Ramos (cell line): ENCODE measurements at regions not wholly inside any gene's neighbourhood (a gene's known extent, or its start where the extent isn't known, plus 50 kb on each side); places are given as distances from the start of the nearest gene placed in this dataset.

Experiments
- in situ Hi-C: fragments of 300-500 bp; cut with MboI; formaldehyde crosslinking; loops from one replicate; pipeline ENCODE4 v1.14.3; 2022; ENCODE audit warnings: low sequenced_read_pairs; ENCODE audit not compliant: unreplicated experiment

DNA sequence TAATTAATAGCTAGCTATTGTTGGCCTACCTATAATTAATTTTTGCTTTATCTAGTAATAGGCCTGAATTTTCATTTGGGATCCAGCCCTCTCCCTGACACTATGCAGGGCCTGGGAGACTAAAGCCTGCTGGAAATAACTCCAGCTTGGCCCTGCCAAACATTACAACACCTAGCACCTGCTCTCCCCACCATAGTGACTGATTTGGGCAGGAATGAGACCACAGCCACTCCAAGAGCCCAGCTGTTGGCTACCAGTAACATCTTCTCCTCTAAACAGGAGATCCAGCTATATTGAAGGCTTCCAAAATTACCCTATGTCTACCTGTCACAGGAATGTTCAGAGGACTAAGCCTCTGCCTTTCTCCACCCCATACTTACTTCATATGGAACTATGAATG lies 225.1 kb downstream of the IDS start:
- in situ Hi-C loops: loop anchor here (10.0 kb wide), 1 partner anchor 1235 kb away; no protein-coding TSS in a partner anchor

DNA sequence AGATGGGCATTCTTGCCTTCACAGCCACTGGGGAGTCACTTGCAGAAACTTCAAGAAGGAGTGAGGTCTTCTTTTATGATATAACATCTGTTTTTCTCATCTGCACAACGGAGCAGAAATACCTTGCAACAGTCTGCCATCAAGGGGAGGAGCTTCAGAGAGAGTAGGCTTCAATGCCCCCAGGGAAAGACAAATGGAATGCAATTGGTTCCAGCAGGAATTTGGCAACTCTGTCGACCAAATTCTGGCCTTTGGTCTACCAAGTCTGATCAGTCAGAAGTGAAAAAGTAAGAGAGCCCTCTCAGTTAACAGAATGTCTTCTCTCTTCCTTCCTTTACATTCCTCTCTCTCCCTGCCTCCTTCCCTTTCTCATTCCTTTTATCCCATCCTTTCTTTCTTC lies 229.3 kb downstream of the IDS start:
- in situ Hi-C loops: no loop called here

DNA sequence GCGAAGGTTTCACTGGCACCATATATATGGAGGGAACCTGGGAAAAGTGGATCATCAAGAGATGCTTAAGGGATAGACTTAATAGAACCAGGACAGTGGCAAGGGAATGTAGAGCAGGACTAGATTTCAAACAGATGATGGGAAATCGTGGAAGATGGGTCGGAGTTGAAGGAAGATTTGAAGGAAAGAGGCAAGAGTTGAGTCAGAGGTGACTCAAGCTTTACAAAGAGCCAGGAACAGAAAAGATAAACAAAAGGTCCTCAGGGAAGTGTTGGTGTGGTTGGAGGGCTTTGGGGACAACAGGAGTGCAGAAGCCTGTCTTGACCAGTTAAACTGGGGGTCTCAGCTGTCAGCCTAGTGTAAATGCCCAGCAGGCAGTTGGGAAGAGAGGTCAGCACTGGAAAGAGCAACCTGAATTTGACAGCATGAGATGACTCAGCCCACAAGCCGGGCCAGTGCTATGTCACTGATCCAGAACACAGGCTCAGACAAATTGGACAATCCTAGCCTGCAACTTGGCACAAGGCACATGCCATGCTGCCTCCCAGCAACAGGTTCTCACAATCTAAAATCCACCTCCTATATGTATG lies 230.5 kb downstream of the IDS start:
- in situ Hi-C loops: no loop called here

DNA sequence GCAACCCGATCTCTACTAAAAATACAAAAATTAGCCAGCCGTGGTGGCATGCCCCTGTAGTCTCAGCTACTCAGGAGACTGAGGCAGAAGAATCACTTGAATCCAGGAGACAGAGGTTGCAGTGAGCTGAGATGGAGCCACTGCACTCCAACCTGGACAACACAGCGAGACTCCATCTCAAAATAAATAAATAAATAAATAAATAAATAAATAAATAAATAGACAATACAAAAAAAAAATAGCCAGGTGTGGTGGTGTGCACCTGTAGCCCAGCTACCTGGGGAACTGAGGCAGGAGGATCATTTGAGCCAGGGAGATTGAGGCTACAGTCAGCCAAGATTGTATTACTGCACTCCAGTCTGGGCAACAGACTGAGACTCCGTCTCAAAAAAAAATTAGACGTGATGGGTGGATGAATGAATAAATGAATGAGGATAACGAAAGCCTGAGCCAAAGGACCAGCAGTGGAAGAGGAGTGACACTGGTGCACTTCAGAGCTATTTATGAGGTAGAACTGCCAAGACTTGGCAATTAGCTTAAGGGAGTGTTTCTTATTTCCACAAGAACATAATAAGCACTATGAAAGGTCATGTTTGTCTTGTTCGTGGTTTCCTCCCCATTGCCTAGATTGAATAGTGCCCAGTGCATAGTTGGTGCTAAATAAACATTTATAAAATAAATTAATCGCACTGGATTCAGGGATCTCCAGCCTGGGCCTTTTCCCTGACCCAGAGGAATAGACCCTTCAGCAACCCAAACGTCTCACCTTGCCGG lies 232.2 kb downstream of the IDS start:
- in situ Hi-C loops: no loop called here

DNA sequence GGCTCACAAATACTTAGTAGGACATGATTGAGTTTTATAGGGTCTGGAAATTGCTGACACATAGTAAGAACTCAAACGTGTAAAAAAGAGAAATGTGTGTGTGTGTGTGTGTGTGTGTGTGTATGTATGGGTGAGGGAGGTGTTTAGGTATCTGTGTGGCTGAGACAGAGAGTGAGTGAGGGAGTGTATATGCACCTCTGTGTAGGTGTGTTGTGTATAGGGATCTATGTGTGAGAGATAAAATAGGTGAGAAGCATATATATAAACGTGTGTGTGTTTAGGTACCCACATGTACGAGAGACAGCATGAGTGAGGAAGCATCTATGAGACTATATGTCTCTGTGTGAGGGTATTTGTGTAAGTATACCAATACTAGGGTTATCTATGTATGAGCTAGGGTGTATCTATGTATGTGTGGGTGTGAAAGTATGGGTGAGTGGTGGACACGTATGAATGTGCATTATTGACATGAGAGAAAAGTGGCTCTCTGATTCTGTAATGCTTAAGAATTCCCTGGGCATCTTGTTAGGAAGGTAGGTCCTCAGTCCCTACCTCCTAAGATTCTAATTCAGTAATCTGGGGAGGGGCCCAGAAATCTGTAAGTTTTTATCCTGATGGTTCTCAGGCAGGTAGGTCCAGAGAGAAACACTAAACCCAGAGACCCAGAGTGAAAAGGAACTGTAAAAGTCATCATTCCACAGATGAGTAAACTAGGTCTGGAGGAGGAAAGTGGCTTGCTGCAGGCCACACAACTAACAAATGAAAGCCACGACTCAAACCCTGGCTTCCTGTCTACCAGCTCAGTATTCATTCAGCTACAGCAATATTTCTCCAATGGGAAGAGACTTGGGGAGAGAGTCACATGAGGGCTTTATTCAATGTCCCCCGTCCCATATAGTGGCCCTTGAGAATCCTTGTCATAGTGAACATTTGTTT lies 237.0 kb downstream of the IDS start:
- in situ Hi-C loops: no loop called here

DNA sequence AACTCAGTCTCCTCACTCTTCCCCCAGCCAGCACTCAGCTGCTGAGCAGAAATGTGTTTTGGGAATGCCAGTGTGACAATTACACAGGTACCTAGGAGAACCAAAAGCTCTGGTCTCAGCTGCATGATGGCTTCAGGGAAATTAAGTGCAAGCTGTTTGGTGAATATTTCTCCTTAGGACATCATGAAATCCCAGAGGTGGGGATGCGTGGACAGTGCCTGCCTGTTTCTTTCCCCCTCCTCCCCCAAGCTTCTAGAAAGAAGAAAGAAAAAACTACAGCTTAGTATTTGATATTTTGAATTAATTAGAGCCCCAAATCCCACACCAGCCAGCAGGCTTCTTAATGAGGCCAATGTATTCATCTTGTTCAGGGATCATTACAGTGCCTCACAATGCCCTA lies 243.0 kb downstream of the IDS start:
- in situ Hi-C loops: no loop called here

DNA sequence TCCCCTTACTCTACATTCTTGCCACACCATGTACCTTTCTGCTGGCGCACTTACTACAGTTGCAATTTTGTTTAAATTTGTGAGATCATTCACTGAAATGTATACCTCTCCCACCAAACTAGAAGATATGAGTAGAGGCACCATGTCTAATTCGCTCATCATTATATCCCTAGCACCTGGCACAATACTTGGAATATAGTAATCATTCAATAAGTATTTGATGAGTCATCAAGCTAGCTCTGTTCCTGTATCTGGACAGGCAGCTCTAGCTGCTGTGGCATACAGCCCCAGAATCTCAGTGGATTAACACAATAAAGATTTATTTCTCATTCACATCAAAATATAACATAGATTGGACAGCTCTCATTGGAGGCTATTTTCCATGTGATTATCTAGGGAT lies 245.9 kb downstream of the IDS start:
- in situ Hi-C loops: no loop called here

DNA sequence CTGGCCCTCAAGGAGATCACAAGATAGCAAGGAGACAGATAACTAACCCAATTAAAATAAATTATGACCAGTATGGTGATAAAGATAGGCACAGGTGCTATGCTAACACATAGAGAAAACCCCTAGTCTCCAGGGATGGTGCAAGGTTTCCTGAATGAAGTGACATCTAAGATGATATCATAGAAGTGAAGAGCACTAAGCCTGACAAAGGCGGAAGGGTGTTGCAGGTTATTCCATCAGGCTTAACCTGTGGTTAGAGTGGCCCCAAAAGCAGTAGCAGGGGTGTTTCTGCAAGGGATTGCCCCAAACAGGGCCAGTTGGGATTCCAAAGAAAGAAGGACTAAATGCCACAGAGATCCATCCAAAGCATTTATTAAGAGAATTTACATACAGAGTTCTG lies 249.2 kb downstream of the IDS start:
- in situ Hi-C loops: no loop called here

DNA sequence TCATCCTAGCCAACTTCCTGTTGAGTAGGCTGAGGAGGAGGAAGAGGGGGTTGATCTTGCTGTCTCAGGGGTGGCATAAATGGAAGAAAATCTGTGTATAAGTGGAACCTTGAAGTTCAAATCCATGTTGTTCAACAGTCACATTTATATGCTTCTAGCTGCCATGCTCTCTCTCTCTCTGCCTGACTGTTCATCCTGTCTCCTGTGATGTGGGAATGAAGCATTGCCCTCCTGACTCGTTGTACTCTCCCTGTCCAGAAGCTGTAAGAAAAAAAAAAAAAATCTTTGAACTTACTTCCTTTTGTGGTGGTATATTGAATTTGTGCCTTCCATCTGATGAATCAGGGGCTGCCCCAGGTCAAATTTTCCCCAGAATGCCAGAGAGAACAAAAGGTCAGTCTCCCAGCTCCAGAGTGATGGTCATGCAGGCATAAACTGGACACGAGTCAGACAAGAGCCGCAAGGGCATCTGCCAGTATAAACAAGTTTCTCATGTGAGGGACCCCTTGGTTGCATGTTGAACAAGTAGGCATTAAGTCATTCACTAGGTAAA lies 257.0 kb downstream of the IDS start:
- in situ Hi-C loops: no loop called here

DNA sequence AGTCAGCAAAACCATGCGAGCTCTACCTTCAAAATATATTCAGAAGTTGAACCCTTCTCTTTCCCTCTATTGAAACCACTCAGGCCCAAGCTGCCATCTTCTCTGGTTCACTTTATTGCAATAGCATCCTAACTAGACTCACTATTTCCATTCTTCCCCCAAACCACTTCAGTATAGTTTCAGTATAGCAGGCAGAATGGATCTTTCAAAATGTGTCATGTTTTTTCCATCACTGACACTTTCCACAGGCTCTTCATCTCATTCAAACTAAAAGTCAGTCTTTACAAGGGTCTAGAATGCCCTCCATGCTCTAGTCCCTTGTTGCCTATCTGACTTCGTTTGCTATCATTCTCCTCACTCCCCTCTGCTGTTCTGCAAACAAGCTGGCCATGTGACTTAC lies 274.4 kb downstream of the IDS start:
- in situ Hi-C loops: no loop called here

DNA sequence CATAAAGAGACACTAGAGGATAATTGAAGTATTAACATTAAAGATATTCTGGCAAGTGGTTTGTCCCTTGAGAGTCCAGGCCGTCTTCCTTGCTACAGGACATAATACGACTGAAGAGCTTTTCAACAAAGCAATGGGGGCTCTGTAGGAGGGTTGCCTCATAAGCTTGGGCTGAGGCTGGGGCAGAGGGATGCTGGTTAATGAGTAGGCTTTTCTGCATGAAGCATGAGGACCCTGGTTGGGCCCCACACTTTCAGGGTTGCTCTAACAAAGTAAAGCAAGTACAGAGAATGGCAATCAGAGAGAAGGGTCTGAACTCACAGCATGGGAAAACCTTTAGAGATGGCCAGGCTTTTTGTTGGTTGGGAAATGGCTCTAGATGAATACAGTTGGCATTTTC lies 281.3 kb downstream of the IDS start:
- in situ Hi-C loops: no loop called here

DNA sequence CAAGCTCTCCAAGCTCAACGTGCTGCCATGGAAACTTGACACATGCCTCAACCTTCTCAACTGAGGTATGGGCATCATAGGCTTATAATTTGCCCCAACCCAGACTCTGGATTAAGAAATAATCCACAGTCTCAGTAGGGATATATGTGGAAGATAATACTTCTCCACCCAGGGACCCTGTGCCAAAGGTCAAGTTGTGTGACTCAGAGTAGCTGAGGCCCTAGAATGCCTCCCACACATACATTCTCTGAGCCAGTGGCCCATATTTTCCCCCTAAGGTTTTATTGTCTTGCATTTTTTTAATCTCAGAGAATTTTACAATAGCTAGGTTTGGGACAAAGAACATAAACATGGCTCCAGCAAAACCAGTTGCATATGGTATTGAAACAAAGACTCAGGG lies 283.1 kb downstream of the IDS start:
- in situ Hi-C loops: no loop called here

DNA sequence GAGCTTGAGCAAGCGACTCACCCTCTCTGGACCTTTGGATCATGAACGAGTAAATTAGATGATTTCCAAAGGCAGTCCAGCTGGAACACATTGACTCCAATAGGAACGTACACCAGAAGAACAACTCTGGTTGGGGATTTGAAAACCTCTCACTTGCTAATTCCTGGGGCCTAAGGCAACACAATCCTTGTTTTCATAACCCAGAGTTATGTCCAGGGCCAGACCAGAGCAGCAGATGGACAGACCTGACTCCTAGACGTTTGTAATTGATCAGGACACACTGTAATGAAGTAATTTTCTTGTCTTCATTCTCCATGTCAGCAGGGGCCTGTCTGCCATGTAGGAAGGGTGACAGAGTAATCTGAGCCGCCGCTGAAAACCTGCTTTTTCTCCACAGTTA lies 283.9 kb downstream of the IDS start:
- in situ Hi-C loops: no loop called here

DNA sequence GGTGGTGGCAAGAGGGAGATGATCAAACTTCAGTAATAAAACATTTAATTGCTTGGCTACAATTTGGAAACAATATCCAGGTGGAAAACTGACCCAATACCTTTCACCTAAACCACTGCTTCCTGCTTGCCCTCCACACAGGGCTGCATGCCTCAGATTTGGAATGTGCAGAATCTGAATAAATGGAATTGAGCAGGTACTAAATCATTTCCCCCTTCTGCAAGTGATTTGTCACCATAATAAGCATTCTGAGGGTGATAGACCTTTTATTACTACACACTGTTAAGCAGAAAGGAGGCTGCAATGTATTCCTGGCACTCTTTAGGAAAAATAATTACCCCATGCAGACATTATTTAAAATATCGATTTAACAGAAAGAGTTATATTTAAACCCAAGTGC lies 291.8 kb downstream of the IDS start:
- in situ Hi-C loops: no loop called here

DNA sequence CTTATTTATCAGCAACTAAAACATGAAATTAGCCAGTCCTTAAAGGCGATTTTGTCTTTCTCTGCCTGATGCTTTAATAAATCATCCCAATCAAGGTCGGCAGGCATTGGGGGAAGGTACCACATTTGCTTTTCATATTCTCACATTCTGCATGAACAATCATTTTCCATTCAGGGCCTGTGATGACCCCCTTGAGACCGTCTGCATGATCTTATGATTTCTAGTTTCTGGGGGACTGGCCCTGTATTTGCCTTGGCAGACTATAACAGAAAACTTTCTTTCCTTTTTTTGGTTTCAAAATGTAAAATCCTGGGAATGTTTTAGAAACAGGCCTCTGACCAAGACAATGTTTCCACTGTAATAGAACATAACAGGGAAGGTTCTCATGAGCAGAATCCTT lies 296.8 kb downstream of the IDS start:
- in situ Hi-C loops: no loop called here

DNA sequence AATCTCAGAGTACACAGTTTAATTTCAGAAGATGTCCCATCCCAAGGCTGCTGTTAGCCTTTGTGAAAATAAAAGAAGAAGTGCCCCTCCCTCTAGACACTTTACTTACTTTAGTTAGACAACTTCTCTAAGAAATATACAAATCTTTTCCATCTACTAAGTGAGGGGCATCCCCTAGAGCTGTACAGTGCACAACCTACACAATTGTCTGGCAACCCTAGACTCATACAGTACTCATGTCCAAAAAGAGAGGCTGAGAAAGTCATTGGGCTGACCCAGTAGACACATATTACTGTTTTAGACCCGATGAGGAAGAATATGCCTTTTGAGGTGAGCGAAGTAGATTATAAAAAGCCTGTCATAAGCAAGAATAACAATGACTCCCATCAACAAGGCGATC lies 297.6 kb downstream of the IDS start:
- in situ Hi-C loops: no loop called here

DNA sequence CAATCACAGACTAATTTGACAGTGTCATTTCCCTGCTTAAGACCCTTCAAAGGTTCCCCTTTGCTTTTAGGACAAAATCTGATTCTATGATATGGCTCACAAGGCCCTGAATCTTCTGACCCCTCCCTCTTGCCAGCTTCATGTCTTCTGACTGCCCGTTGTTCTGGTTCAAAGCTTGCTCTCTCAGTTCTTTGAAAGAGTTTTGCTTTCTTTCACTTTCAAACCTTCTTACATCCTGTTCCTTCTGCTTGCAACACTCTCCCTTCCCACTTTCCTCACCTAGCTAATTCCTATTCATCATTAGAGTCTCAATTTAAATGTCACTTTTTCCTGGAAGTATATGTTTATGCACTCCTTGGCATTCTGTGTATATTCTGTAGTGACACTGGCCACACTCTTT lies 299.2 kb downstream of the IDS start:
- in situ Hi-C loops: no loop called here

DNA sequence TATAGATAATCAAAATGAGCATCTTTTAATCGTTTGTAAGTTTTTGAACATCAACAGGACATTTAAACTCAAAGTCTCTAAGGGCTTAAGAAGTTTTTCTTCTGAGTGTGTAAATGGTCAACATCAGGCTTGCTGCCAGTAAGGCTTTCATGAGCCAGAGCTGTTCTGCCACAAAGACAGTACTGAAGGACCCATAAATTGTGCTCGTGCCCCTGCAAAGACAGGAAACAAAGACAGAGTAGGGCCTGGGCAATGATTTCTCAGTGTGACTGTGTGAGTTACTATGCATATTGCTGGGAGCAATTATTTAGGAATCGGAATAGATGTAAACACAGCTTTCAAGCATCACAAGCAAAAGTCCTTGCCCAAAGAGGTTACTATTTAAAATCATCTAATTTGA lies 300.0 kb downstream of the IDS start:
- in situ Hi-C loops: no loop called here

DNA sequence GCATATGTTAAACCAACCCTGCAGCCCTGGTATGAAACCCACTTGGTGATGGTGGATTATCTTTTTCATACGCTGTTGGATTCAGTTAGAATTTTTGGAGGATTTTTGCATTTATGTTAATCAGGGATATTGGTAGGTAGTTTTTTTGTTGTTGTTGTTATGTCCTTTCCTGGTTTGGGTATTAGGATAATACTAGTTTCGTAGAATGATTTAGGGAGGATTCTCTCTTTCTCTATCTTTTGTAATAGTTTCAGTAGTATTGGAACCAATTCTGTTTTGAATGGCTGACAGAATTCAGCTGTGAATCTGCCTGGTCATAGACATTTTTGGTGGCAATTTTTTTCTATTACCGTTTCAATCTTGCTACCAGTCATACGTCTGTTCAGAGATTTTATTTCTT lies 305.4 kb downstream of the IDS start:
- in situ Hi-C loops: no loop called here

DNA sequence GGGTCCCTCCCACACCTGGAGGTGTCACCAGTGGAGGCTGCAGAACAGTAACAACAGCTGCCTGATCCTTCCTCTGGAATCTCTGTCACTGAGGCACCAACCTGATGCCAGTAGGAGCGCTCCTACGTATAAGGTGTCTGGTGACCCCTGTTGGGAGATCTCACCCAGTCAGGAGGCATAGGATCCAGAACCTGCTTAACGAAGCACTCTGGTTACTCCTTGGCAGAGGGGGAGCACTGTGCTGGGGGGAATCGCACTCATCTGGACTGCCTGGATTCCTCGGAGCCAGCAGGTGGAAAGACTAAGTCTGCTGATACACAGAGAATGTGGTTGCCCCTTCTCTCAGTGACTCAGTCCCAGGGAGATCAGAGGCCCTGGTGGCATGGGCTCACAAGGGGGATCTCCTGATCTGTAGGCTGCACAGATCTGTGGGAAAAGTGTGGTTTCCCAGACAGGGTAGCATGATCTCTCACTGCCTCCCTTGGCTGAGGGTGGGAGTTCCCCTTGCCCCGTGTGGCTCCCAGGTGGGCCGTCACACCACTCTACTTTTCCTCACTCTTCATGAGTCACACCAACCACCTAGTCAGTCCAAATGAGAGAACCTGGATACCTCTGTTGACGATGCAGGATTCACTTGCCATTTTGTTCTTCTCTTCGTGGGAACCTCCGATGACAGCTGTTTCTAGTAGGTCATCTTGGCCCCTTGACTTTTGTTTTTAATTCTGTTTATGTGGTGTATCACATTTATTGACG lies 305.9 kb downstream of the IDS start:
- in situ Hi-C loops: no loop called here
